ENCODE measurements at regions not wholly inside any gene's neighbourhood (a gene's known extent, or its start where the extent isn't known, plus 50 kb on each side); places are given as distances from the start of the nearest gene placed in this dataset.

- H3K4me3 ChIP-seq (ENCODE audit: low read depth, poor library complexity, severe bottlenecking) = no peak overlapping the region
- 72 to 81% methylated on average over 3 of the region's 3 CpGs for WGBS, 2 donors
- intact Hi-C loops (cut with DNase I; ENCODE audit: low total_unique reads) = no loop called here
Observed at GRCh38 chr14:51468523-51468922, 183.2 kb upstream of the FRMD6 start.

GRCh38 chr14:51472881-51473280 lies 178.8 kb upstream of the FRMD6 start:
- 32 to 40% methylated on average over 2 of the region's 2 CpGs for WGBS, 2 donors
- TF ChIP-seq POLR2A (IDR thresholded peaks at IDR 0.05) (no peak), CTCF (IDR thresholded peaks at IDR 0.05) (no peak)
- intact Hi-C loops (cut with DNase I; ENCODE audit: low total_unique reads) = no loop called here
- no peak overlapping the region for H3K4me3 ChIP-seq (ENCODE audit: low read depth, poor library complexity, severe bottlenecking)
- DNase-seq (ENCODE audit: low spot score in 2 of 2) = no peak

More at GRCh38 chr14:51468523-51468922, 183.2 kb upstream of the FRMD6 start:
- TF ChIP-seq POLR2A (IDR thresholded peaks at IDR 0.05) (no peak), CTCF (IDR thresholded peaks at IDR 0.05) (no peak)
- no peak for DNase-seq (ENCODE audit: low spot score in 2 of 2)

GRCh38 chr14:51473351-51473750 lies 178.4 kb upstream of the FRMD6 start:
- no peak for TF ChIP-seq CTCF (IDR thresholded peaks at IDR 0.05)
- TF ChIP-seq POLR2A (IDR thresholded peaks at IDR 0.05) = no peak
- 63 to 83% methylated on average over 4 of the region's 4 CpGs for WGBS, 2 donors
- intact Hi-C loops (cut with DNase I; ENCODE audit: low total_unique reads) = no loop called here

GRCh38 chr14:51473808-51474565 lies 177.7 kb upstream of the FRMD6 start:
- WGBS, 2 donors = 64 to 68% methylated on average over 6 of the region's 6 CpGs
- intact Hi-C loops (cut with DNase I; ENCODE audit: low total_unique reads) = no loop called here

More at GRCh38 chr14:51473351-51473750, 178.4 kb upstream of the FRMD6 start:
- H3K4me3 ChIP-seq (ENCODE audit: low read depth, poor library complexity, severe bottlenecking) = no peak overlapping the region
- DNase-seq (ENCODE audit: low spot score in 2 of 2) = no peak

GRCh38 chr14:51474854-51475253 lies 176.9 kb upstream of the FRMD6 start:
- TF ChIP-seq POLR2A (IDR thresholded peaks at IDR 0.05) (no peak), CTCF (IDR thresholded peaks at IDR 0.05) (no peak)
- no peak for DNase-seq (ENCODE audit: low spot score in 2 of 2)
- intact Hi-C loops (cut with DNase I; ENCODE audit: low total_unique reads) = no loop called here
- no peak overlapping the region for H3K4me3 ChIP-seq (ENCODE audit: low read depth, poor library complexity, severe bottlenecking)

More at GRCh38 chr14:51473808-51474565, 177.7 kb upstream of the FRMD6 start:
- DNase-seq (ENCODE audit: low spot score in 2 of 2) = no peak
- no peak for TF ChIP-seq POLR2A (IDR thresholded peaks at IDR 0.05)
- no peak overlapping the region for H3K4me3 ChIP-seq (ENCODE audit: low read depth, poor library complexity, severe bottlenecking)

GRCh38 chr14:51478175-51478621 lies 173.5 kb upstream of the FRMD6 start:
- H3K4me3 ChIP-seq (ENCODE audit: low read depth, poor library complexity, severe bottlenecking) = no peak overlapping the region
- WGBS, 2 donors = 60 to 65% methylated on average over 4 of the region's 4 CpGs
- no peak for TF ChIP-seq CTCF (IDR thresholded peaks at IDR 0.05)
- no peak for TF ChIP-seq POLR2A (IDR thresholded peaks at IDR 0.05)
- no peak for DNase-seq (ENCODE audit: low spot score in 2 of 2)
- intact Hi-C loops (cut with DNase I; ENCODE audit: low total_unique reads) = no loop called here
